Astrocyte (in vitro differentiated cells and primary cell): ENCODE measurements at regions not wholly inside any gene's neighbourhood (a gene's known extent, or its start where the extent isn't known, plus 50 kb on each side); places are given as distances from the start of the nearest gene placed in this dataset.

ENCODE experiments used
- CTCF ChIP-seq: IDR thresholded peaks from 2 replicates; pipeline ENCODE4 v1.5.1; 2011; ENCODE audit warnings: low read depth, mild to moderate bottlenecking, inconsistent platforms, low read length, moderate library complexity; ENCODE audit not compliant: insufficient read depth
- EZH2 ChIP-seq: IDR thresholded peaks from 2 replicates; pipeline ENCODE4 v1.6.1; 2012; ENCODE audit warnings: mild to moderate bottlenecking, low read length, inconsistent platforms; ENCODE audit not compliant: insufficient read depth

- TF ChIP-seq CTCF (no peak), EZH2 (no peak)
Measured at GRCh38 chrX:123801901-123802300, 58.0 kb upstream of the XIAP start.
